Activated B cell treated with CpG ODN at 0.5 μM for 24 hours (primary cell): ENCODE measurements at regions not wholly inside any gene's neighbourhood (a gene's known extent, or its start where the extent isn't known, plus 50 kb on each side); places are given as distances from the start of the nearest gene placed in this dataset.

Experiments
- ATAC-seq: fragments of 200-7000 bp; cut with Tn5 transposase; one replicate; pipeline ENCODE4 v1.10.0; 2021; ENCODE audit warnings: low read depth, mild to moderate bottlenecking, moderate library complexity
- CTCF ChIA-PET: fragments of 350-600 bp; sonication (Branson Sonifier 250); formaldehyde crosslinking; loops from one replicate; lab custom pipeline; 2021; ENCODE audit warnings: antibody characterized with exemption; lab: Charles Lee
- POLR2A ChIA-PET: fragments of 350-600 bp; sonication (Branson Sonifier 250); formaldehyde crosslinking; loops from one replicate; lab custom pipeline; 2021; ENCODE audit warnings: antibody characterized with exemption; lab: Charles Lee
- DNase-seq: peaks from one replicate; pipeline ENCODE4 v3.0.0; 2022
- H3K27ac Mint-ChIP-seq: one replicate; pipeline ENCODE4 v1.8.0; 2020; ENCODE audit warnings: mixed read lengths
- H3K27me3 Mint-ChIP-seq: one replicate; pipeline ENCODE4 v1.8.0; 2021; ENCODE audit warnings: mixed read lengths
- H3K36me3 Mint-ChIP-seq: one replicate; pipeline ENCODE4 v1.8.0; 2021; ENCODE audit warnings: low read depth, mixed read lengths
- H3K4me1 Mint-ChIP-seq: one replicate; pipeline ENCODE4 v1.8.0; 2021; ENCODE audit warnings: mixed read lengths
- H3K4me3 Mint-ChIP-seq: one replicate; pipeline ENCODE4 v1.8.0; 2020; ENCODE audit warnings: mild to moderate bottlenecking, mixed read lengths
- H3K9me3 Mint-ChIP-seq: one replicate; pipeline ENCODE4 v1.8.0; 2020; ENCODE audit warnings: mixed read lengths
- intact Hi-C: fragments of 100-400 bp; cut with micrococcal nuclease; formaldehyde crosslinking; loops from one replicate; pipeline ENCODE4 v1.15.1; 2024
- TF ChIP-seq, protein P1 (sequence below): fragments of 200-600 bp; IDR thresholded peaks from one replicate; pipeline ENCODE4 v1.8.0; 2022; ENCODE audit warnings: antibody characterized with exemption, mild to moderate bottlenecking

DNA sequence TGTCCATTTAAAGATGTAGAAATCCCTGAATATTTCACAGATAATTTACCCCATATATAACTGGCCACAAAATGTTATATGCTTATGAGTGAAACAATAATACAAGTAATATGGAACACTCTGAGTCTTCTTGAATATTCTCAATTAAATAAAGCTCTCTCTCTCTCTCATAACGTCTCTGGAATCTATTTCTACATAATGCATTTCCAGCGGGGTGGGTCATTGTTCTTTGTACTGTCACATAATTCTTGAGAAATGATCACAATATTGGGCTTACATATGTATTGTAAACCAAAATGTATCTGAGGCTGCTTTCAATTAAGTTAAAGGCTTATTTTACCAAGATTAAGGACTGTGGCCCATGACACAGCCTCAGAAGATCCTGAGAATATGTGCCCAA is 596.3 kb downstream of the FAT4 start:
- H3K27me3 Mint-ChIP-seq, result no peaks in the 10 kb centered on the region
- H3K4me3 Mint-ChIP-seq, result no peak overlapping the region
- H3K4me1 Mint-ChIP-seq, result no peaks in the 10 kb centered on the region
- no peak overlapping the region for H3K27ac Mint-ChIP-seq
- DNase-seq, result no peak
- ATAC-seq, result no peak
- TF ChIP-seq, protein P1, sequence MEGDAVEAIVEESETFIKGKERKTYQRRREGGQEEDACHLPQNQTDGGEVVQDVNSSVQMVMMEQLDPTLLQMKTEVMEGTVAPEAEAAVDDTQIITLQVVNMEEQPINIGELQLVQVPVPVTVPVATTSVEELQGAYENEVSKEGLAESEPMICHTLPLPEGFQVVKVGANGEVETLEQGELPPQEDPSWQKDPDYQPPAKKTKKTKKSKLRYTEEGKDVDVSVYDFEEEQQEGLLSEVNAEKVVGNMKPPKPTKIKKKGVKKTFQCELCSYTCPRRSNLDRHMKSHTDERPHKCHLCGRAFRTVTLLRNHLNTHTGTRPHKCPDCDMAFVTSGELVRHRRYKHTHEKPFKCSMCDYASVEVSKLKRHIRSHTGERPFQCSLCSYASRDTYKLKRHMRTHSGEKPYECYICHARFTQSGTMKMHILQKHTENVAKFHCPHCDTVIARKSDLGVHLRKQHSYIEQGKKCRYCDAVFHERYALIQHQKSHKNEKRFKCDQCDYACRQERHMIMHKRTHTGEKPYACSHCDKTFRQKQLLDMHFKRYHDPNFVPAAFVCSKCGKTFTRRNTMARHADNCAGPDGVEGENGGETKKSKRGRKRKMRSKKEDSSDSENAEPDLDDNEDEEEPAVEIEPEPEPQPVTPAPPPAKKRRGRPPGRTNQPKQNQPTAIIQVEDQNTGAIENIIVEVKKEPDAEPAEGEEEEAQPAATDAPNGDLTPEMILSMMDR, result no peak
- H3K36me3 Mint-ChIP-seq, result no peaks in the 10 kb centered on the region
- H3K9me3 Mint-ChIP-seq, result peaks cover 3% of the 10 kb centered on the region
- ChIA-PET CTCF (no interaction called here), POLR2A (no interaction called here)
- intact Hi-C loops, result no loop called here

DNA sequence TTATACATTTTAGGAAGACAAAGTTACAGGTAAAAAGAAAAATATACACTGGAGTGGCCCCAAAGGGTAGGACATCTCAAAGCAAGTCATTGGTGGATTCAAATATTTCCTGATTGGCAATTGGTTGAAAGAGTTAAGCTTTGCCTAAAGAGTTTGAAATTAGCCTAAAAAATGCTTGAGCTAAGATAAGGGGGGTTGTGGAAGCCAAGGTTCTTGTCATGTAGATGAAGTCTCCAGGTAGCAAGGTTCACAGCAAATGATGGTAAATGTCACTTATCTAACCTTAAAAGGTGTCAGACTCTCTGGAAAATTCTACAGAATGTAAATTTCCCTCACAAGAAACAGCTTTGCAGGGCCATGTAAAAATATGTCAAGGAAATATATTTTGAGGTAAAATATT is 596.7 kb downstream of the FAT4 start:
- H3K9me3 Mint-ChIP-seq, result peaks cover 5% of the 10 kb centered on the region
- no peak overlapping the region for H3K27ac Mint-ChIP-seq
- intact Hi-C loops, result no loop called here
- no peak overlapping the region for H3K4me3 Mint-ChIP-seq
- TF ChIP-seq, protein P1, result no peak
- CTCF ChIA-PET, result no interaction called here
- H3K27me3 Mint-ChIP-seq, result no peaks in the 10 kb centered on the region
- no peaks in the 10 kb centered on the region for H3K4me1 Mint-ChIP-seq
- ATAC-seq (no peak), DNase-seq (no peak)
- H3K36me3 Mint-ChIP-seq, result no peaks in the 10 kb centered on the region
- POLR2A ChIA-PET, result no interaction called here

DNA sequence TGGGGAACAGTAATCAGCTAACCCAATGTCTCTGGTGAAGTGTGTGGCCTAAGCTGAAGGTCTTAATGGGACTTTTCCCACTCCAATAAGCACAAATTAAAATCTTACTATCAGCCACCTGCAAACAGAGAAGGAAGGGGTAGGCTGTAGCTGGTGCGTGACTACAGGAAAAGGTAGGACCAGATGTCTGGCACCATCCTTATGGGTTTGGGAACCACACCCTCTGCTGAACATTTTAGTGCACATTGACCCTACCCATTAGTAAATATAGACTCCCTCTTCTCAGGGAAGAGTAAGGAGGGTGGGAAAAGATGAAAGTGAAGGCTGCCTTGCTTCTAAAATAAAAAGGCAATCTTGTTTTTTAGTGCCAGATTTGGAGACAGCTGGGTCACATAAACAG is 602.8 kb downstream of the FAT4 start:
- H3K4me1 Mint-ChIP-seq, result no peaks in the 10 kb centered on the region
- POLR2A ChIA-PET, result no interaction called here
- CTCF ChIA-PET, result no interaction called here
- H3K27ac Mint-ChIP-seq, result no peak overlapping the region
- DNase-seq (no peak), ATAC-seq (no peak)
- no peaks in the 10 kb centered on the region for H3K36me3 Mint-ChIP-seq
- H3K4me3 Mint-ChIP-seq, result no peak overlapping the region
- no peaks in the 10 kb centered on the region for H3K27me3 Mint-ChIP-seq
- peaks cover 13% of the 10 kb centered on the region for H3K9me3 Mint-ChIP-seq
- TF ChIP-seq, protein P1, result no peak
- intact Hi-C loops, result no loop called here

DNA sequence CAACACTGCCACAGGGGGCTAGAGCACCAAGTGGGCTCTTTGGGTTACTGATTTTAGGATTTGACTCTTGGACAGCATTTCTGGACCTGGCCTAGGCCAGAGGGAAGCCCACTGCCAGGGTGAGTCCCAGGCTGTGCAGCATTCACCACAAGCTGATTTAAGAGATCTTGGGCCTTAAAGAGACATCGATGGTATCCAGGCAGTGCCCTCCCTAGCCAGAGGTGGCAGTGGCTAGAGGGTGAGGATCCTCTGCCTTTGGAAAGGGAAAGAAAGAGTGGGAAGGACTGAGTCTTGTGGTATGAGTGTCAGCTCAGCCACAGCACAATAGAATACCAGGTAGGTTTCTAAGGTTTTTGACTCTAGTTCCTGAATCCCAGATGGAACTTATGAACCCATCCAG is 613.9 kb downstream of the FAT4 start:
- H3K9me3 Mint-ChIP-seq, result peaks cover 15% of the 10 kb centered on the region
- no peaks in the 10 kb centered on the region for H3K27me3 Mint-ChIP-seq
- ChIA-PET CTCF (no interaction called here), POLR2A (no interaction called here)
- ATAC-seq, result no peak
- H3K4me3 Mint-ChIP-seq, result no peak overlapping the region
- DNase-seq, result no peak
- H3K27ac Mint-ChIP-seq, result no peak overlapping the region
- H3K36me3 Mint-ChIP-seq, result no peaks in the 10 kb centered on the region
- intact Hi-C loops, result no loop called here
- TF ChIP-seq, protein P1, result no peak
- no peaks in the 10 kb centered on the region for H3K4me1 Mint-ChIP-seq

DNA sequence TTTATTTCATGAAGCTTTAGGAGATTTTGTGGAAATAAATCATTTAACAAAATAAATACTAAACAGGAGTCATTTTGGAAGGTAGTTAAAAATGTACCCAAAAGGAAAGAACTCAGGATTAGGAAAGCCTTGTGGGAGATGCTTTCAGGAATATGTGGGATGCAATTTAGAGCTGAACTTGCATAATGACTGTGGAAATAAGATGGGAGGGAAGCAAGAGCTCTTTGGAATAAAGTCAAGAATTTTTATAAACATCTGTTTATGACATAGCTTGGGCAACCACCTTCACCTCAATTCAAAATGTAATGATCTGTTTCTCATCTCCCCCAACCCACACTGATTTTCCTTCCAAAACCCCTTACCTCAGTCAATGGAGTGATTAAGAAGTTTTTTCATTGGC is 623.8 kb downstream of the FAT4 start:
- Mint-ChIP-seq H3K4me1 (no peaks in the 10 kb centered on the region), H3K9me3 (peaks cover 8% of the 10 kb centered on the region), H3K36me3 (no peaks in the 10 kb centered on the region), H3K27me3 (no peaks in the 10 kb centered on the region), H3K27ac (no peak overlapping the region), H3K4me3 (no peak overlapping the region)
- ChIA-PET CTCF (no interaction called here), POLR2A (no interaction called here)
- ATAC-seq (no peak), DNase-seq (no peak)
- TF ChIP-seq, protein P1, result no peak
- intact Hi-C loops, result no loop called here
